Caco-2 (cell line): ENCODE measurements at regions not wholly inside any gene's neighbourhood (a gene's known extent, or its start where the extent isn't known, plus 50 kb on each side); places are given as distances from the start of the nearest gene placed in this dataset.

Experiments
- BruUV-seq: library from RNA; stranded (reverse); fragments of 400-500 nt; replicated peaks from 2 replicates; lab custom pipeline; 2021; lab: Mats Ljungman, UMichigan
- CTCF ChIA-PET: fragments of 300-600 bp; sonication (Branson Sonifier 250); formaldehyde crosslinking; loops from one replicate; lab custom pipeline; 2022; ENCODE audit warnings: antibody characterized with exemption; lab: Charles Lee
- POLR2A ChIA-PET: fragments of 300-600 bp; sonication (Branson Sonifier 250); formaldehyde crosslinking; loops from one replicate; lab custom pipeline; 2022; ENCODE audit warnings: antibody characterized with exemption; lab: Charles Lee
- DNase-seq, 2 experiments: peaks; one replicate each; pipeline versions ENCODE4 v3.0.0 to v3.0.0-alpha.2; 2020 to 2022
- H3K27me3 ChIP-seq: replicated peaks from 2 replicates; pipeline ENCODE4 v1.6.0; 2011; ENCODE audit warnings: low read length; ENCODE audit not compliant: control insufficient read depth, insufficient read depth
- H3K36me3 ChIP-seq: 2 replicates; pipeline ENCODE4 v1.5.1; 2011; ENCODE audit warnings: low read length; ENCODE audit not compliant: control insufficient read depth, insufficient read depth
- H3K4me1 ChIP-seq: fragments of 250-450 bp; sonication (Bioruptor Pico); 2 replicates; pipeline ENCODE4 v1.5.1; 2020; ENCODE audit warnings: mild to moderate bottlenecking
- H3K4me3 ChIP-seq: 2 replicates; pipeline ENCODE4 v1.5.1; 2011; ENCODE audit warnings: low read depth, mild to moderate bottlenecking, control low read depth, low read length
- H3K9me3 ChIP-seq: fragments of 250-450 bp; sonication (Bioruptor Pico); 2 replicates; pipeline ENCODE4 v1.5.1; 2020; ENCODE audit warnings: mild to moderate bottlenecking, moderate library complexity
- H3K27ac Mint-ChIP-seq: one replicate; pipeline ENCODE4 v1.8.0; 2022; ENCODE audit warnings: mixed read lengths; ENCODE audit not compliant: unreplicated experiment
- H3K27me3 Mint-ChIP-seq: one replicate; pipeline ENCODE4 v1.8.0; 2022; ENCODE audit warnings: mixed read lengths; ENCODE audit not compliant: insufficient read depth, unreplicated experiment
- H3K36me3 Mint-ChIP-seq: one replicate; pipeline ENCODE4 v1.8.0; 2022; ENCODE audit warnings: mild to moderate bottlenecking, mixed read lengths; ENCODE audit not compliant: insufficient read depth, unreplicated experiment
- H3K4me1 Mint-ChIP-seq: one replicate; pipeline ENCODE4 v1.8.0; 2022; ENCODE audit warnings: low read depth, mixed read lengths; ENCODE audit not compliant: unreplicated experiment
- H3K4me3 Mint-ChIP-seq: one replicate; pipeline ENCODE4 v1.8.0; 2022; ENCODE audit warnings: mild to moderate bottlenecking, moderate library complexity, mixed read lengths; ENCODE audit not compliant: unreplicated experiment
- H3K9me3 Mint-ChIP-seq: one replicate; pipeline ENCODE4 v1.8.0; 2022; ENCODE audit warnings: mixed read lengths; ENCODE audit not compliant: unreplicated experiment
- CTCF ChIP-seq, 2 experiments: fragments of 200-600 bp in 1 of 2; IDR thresholded peaks; 1 replicate in 1 of 2; 2 replicates in 1 of 2; pipeline versions ENCODE4 v1.5.1 to v1.8.0; 2011 to 2022; ENCODE audit warnings: antibody characterized with exemption in 1 of 2, control low read depth in 1 of 2, inconsistent platforms in 1 of 2, low read depth in 1 of 2, low read length in 1 of 2, mild to moderate bottlenecking in 1 of 2, moderate library complexity in 1 of 2; ENCODE audit not compliant: insufficient read depth in 1 of 2, severe bottlenecking in 1 of 2, unreplicated experiment in 1 of 2
- intact Hi-C: fragments of 100-400 bp; cut with micrococcal nuclease; formaldehyde crosslinking; loops from one replicate; pipeline ENCODE4 v1.10.0; 2022; ENCODE audit not compliant: unreplicated experiment

- CTCF ChIA-PET: no interaction called here
Measured at GRCh38 chr5:121596882-121597281, 254.8 kb upstream of the FTMT start.

GRCh38 chr5:121608826-121609225 is 242.9 kb upstream of the FTMT start:
- Mint-ChIP-seq H3K36me3 (no peaks in the 10 kb centered on the region), H3K27ac (no peak overlapping the region), H3K27me3 (no peaks in the 10 kb centered on the region), H3K4me3 (no peak overlapping the region), H3K4me1 (no peaks in the 10 kb centered on the region), H3K9me3 (no peaks in the 10 kb centered on the region)
- ChIA-PET CTCF (no interaction called here), POLR2A (no interaction called here)
- Histone ChIP-seq H3K36me3 (no peaks in the 10 kb centered on the region), H3K9me3 (no peaks in the 10 kb centered on the region), H3K4me3 (no peak overlapping the region), H3K27me3 (no peaks in the 10 kb centered on the region), H3K4me1 (no peaks in the 10 kb centered on the region)
- DNase-seq: no peak
- no TSS peak for BruUV-seq
- intact Hi-C loops: no loop called here
- no peak for TF ChIP-seq CTCF (IDR thresholded peaks at IDR 0.05; ENCODE audit: insufficient read depth in 1 of 2, low read depth in 1 of 2, low read length in 1 of 2, severe bottlenecking in 1 of 2, unreplicated experiment in 1 of 2)

More at GRCh38 chr5:121596882-121597281, 254.8 kb upstream of the FTMT start:
- Mint-ChIP-seq H3K36me3 (no peaks in the 10 kb centered on the region), H3K4me3 (no peak overlapping the region), H3K4me1 (no peaks in the 10 kb centered on the region), H3K27me3 (no peaks in the 10 kb centered on the region), H3K9me3 (peaks cover 30% of the 10 kb centered on the region), H3K27ac (no peak overlapping the region)
- BruUV-seq: no TSS peak
- DNase-seq: no peak
- H3K9me3 ChIP-seq: 0 out of 2 replicates have a peak, but pooled peaks cover 3% of the 10 kb centered on the region
- no peaks in the 10 kb centered on the region for H3K27me3 ChIP-seq
- H3K4me3 ChIP-seq: no peak overlapping the region
- no peaks in the 10 kb centered on the region for H3K4me1 ChIP-seq
- H3K36me3 ChIP-seq: no peaks in the 10 kb centered on the region
- POLR2A ChIA-PET: no interaction called here
- intact Hi-C loops: no loop called here
- TF ChIP-seq CTCF (IDR thresholded peaks at IDR 0.05; ENCODE audit: insufficient read depth in 1 of 2, low read depth in 1 of 2, low read length in 1 of 2, severe bottlenecking in 1 of 2, unreplicated experiment in 1 of 2): no peak

GRCh38 chr5:121624035-121624434 is 227.6 kb upstream of the FTMT start:
- Histone ChIP-seq H3K4me3 (no peak overlapping the region), H3K27me3 (no peaks in the 10 kb centered on the region), H3K36me3 (no peaks in the 10 kb centered on the region), H3K9me3 (no peaks in the 10 kb centered on the region), H3K4me1 (no peaks in the 10 kb centered on the region)
- no TSS peak for BruUV-seq
- H3K36me3 Mint-ChIP-seq: no peaks in the 10 kb centered on the region
- no peaks in the 10 kb centered on the region for H3K4me1 Mint-ChIP-seq
- ChIA-PET CTCF (no interaction called here), POLR2A (no interaction called here)
- no peak for TF ChIP-seq CTCF (IDR thresholded peaks at IDR 0.05; ENCODE audit: insufficient read depth in 1 of 2, low read depth in 1 of 2, low read length in 1 of 2, severe bottlenecking in 1 of 2, unreplicated experiment in 1 of 2)
- no peak overlapping the region for H3K4me3 Mint-ChIP-seq
- no peak overlapping the region for H3K27ac Mint-ChIP-seq
- no peaks in the 10 kb centered on the region for H3K9me3 Mint-ChIP-seq
- DNase-seq: no peak
- H3K27me3 Mint-ChIP-seq: no peaks in the 10 kb centered on the region
- intact Hi-C loops: no loop called here
